Cardiac fibroblast (primary cell): ENCODE measurements at regions not wholly inside any gene's neighbourhood (a gene's known extent, or its start where the extent isn't known, plus 50 kb on each side); places are given as distances from the start of the nearest gene placed in this dataset.
"Not testable (repeated sequence)": the region's sequence is repeated elsewhere in the genome, so short reads cannot be mapped to it uniquely, and the experiment has no call there.

ENCODE experiments used
- DNase-seq, 2 donors: peaks; one replicate each; pipeline versions ENCODE4 v3.0.0 to v3.0.0-alpha.2; 2010; ENCODE audit warnings: low read depth in 2 of 2
- H3K4me3 ChIP-seq, 2 donors: replicated peaks in 1 of 2; 1 replicate in 1 of 2; 2 replicates in 1 of 2; pipeline ENCODE4 v1.5.1; 2011; ENCODE audit warnings: low read depth in 2 of 2, low read length in 2 of 2, mild to moderate bottlenecking in 2 of 2, moderate library complexity in 1 of 2
- TF ChIP-seq, protein P1 (sequence below): IDR thresholded peaks from one replicate; pipeline ENCODE4 v1.5.1; 2011; ENCODE audit warnings: low read depth, mild to moderate bottlenecking, low read length, inconsistent platforms

DNA sequence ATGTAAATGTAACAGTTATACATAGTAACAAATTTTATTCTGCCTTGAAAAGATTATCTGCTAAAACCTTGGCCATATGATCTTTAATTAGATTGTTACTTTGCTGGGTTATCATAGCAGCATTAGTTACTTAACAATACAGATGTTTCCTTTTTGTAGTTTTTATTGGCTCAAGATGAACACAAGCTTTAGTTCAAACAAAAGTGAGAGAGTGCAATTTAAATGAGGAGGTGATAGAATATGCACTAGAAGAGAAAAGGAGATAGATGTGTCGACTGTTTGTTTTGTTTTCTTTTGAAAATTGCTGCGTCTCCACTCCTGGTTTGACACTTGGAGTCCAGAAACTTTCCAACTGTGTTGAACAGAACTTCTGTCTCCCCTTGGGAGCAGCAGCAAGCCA, 91.4 kb upstream of the CAV2 start:
- DNase-seq: no peak
- TF ChIP-seq, protein P1, sequence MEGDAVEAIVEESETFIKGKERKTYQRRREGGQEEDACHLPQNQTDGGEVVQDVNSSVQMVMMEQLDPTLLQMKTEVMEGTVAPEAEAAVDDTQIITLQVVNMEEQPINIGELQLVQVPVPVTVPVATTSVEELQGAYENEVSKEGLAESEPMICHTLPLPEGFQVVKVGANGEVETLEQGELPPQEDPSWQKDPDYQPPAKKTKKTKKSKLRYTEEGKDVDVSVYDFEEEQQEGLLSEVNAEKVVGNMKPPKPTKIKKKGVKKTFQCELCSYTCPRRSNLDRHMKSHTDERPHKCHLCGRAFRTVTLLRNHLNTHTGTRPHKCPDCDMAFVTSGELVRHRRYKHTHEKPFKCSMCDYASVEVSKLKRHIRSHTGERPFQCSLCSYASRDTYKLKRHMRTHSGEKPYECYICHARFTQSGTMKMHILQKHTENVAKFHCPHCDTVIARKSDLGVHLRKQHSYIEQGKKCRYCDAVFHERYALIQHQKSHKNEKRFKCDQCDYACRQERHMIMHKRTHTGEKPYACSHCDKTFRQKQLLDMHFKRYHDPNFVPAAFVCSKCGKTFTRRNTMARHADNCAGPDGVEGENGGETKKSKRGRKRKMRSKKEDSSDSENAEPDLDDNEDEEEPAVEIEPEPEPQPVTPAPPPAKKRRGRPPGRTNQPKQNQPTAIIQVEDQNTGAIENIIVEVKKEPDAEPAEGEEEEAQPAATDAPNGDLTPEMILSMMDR: no peak
- H3K4me3 ChIP-seq: no peak overlapping the region

DNA sequence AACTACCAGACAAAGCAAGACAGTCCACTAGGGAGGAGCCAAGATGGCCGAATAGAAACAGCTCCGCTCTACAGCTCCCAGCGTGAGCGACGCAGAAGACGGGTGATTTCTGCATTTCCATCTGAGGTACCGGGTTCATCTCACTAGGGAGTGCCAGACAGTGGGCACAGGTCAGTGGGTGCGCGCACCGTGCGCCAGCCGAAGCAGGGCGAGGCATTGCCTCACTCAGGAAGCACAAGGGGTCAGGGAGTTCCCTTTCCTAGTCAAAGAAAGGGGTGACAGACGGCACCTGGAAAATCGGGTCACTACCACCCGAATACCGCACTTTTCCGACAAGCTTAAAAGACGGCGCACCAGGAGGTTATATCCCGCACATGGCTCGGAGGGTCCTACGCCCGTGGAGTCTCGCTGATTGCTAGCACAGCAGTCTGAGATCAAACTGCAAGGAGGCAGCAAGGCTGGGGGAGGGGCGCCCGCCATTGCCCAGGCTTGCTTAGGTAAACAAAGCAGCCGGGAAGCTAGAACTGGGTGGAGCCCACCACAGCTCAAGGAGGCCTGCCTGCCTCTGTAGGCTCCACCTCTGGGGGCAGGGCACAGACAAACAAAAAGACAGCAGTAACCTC, 90.6 kb upstream of the CAV2 start:
- H3K4me3 ChIP-seq, DNase-seq: not testable (repeated sequence)

DNA sequence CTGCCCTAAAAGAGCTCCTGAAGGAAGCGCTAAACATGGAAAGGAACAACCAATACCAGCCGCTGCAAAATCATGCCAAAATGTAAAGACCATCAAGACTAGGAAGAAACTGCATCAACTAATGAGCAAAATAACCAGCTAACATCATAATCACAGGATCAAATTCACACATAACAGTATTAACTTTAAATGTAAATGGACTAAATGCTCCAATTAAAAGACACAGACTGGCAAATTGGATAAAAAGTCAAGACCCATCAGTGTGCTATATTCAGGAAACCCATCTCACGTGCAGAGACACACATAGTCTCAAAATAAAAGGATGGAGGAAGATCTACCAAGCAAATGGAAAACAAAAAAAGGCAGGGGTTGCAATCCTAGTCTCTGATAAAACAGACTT, 88.8 kb upstream of the CAV2 start:
- not testable (repeated sequence) for DNase-seq, H3K4me3 ChIP-seq

DNA sequence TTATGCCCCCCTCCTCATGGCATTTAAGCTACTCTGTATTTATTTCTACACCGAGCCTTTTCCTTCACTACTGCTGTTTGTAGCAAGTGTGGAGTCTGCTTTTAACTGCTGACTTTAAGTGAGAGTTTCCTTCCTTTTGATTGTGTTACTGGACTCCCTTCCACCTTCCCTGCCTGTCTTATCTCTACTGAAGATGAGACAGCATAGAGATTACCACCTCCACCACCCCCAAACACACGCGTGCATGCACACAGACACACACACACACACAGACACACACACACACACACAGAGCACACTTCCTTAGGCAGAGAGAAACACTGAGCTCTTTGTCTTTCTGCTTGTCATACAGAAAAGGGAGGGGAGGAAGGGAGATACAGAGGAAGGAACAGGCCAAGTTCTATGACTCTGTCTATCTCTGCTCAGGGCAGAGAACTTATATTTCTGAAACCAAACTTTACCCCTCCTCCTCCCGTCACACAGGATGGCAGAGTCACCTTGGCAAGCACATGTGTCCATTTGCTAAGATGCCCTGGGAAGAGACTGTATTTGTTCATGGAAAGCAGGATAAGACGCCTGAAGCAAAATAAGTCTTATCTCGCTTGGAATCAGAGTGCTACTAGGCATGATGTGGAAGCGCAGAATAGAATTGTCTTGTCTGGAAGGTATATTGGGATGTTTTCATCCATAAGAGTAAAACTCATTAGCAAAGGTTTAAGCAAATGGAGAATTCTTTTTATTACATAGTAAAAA, 81.8 kb upstream of the CAV2 start:
- peak in 1 of 2 donors; percentile 54 for DNase-seq
- H3K4me3 ChIP-seq: no peak overlapping the region

DNA sequence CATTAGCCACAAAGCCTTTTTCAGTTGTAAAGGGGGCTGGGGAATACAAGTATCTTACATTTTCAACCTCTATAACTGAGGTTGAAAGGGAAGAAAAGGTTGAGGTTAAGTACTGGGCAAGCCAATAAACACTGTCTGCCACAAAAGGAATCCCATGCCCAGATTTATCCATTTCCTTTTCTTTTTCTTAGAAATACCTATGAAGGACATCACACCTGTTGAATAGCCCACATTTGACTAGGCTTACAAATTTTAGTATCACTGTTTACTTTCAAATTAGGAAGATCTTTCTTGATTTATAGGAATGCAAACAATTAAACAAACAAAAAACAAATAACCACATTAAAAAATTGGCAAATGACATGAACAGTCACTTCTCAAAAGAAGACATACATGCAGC, 81.0 kb upstream of the CAV2 start:
- H3K4me3 ChIP-seq: no peak overlapping the region
- TF ChIP-seq, protein P1: no peak
- DNase-seq: no peak

More for the DNA sequence above, 81.8 kb upstream of the CAV2 start:
- TF ChIP-seq, protein P1: no peak

DNA sequence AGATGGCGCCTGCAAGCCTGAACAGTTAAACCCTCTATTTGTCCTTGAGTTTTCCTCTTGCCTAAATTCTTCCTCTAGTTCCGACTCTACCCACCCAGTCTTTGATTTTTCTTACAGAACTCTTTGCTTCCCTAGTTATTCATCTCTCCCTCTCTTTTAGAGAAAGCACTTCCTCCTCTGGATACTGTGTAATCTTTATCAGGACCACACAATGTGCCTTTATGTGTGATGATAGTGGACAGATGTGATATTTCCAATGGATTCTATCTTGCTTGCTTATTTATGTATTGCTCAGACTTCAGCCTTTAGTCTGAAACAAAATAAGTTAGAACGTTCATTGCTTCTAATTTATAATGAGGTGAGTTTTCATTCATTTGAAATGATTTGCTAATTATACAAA, 79.5 kb upstream of the CAV2 start:
- no peak overlapping the region for H3K4me3 ChIP-seq
- no peak for DNase-seq
- TF ChIP-seq, protein P1: no peak

DNA sequence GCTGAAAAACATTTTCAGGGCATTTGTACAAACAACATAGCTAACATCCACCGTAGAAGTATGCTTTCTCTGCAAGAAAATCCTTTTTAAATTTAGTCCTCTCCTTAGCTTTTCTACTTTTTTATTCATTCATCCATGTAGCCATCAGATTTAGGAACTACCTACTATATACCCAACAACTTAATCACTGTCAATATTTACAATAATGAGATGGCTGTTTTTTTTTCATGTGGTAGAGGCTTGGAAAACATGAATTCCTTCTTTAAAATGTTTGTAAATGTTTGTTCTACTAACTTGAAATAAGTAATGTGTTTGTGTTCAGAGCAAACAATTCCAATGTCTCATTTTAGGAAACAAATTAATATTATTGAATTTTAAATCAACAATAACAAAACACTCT, 78.2 kb upstream of the CAV2 start:
- H3K4me3 ChIP-seq: no peak overlapping the region
- TF ChIP-seq, protein P1: no peak
- no peak for DNase-seq

DNA sequence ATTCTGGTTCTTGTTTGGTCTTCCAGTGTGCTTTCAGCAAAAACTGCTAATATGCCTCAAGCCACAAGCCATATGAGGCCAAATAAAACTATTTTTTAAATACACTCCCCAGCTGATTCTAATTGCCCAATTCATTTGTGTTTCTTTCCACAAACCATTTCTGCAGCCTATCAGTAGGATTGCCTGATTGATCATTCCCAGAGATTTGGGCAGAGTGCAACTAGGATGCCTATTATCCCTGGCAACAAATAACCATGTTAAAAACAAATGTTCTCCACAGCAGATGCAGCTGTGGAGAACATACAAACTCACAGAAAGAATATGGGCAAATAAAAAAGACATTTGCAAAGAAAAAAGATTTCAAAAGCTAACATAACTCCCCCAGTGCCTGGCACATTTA, 76.9 kb upstream of the CAV2 start:
- H3K4me3 ChIP-seq: no peak overlapping the region
- no peak for DNase-seq
- TF ChIP-seq, protein P1: no peak
